ENCODE measurements at regions not wholly inside any gene's neighbourhood (a gene's known extent, or its start where the extent isn't known, plus 50 kb on each side); places are given as distances from the start of the nearest gene placed in this dataset.

DNA sequence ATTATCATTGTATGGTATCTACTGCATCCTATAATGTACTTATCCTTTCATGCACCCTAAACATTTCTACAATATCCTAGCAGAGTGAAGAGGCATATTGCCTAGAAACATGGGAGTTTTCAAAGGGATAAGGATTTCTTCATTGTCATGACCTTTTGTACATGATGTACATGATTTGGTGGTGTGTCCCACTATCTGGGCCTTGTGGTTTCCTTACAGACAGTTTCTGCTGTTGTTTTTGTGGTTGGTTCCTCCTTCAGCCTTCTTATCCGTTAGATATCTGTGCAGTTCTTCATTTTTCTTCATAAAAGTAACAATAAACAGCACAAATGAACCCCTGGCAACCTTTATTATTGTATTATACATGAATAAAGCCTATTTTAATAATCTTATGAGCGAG, 70.4 kb upstream of the BACH1 start:
- Histone ChIP-seq H3K79me2 (no peaks in the 10 kb centered on the region), H3K4me3 (no peak overlapping the region), H3K27ac (no peak overlapping the region), H3K9me2 (replicated peaks; ENCODE audit: insufficient read depth) (no peaks in the 10 kb centered on the region), H4K20me1 (ENCODE audit: insufficient read depth, poor library complexity, severe bottlenecking) (no peaks in the 10 kb centered on the region), H3K9me3 (ENCODE audit: low read depth) (no peaks in the 10 kb centered on the region), H3K4me1 (ENCODE audit: insufficient read depth) (peaks cover 5% of the 10 kb centered on the region), H3K4me2 (no peak overlapping the region), H3K27me3 (no peaks in the 10 kb centered on the region), H2AFZ (no peak overlapping the region), H3K36me3 (replicated peaks; ENCODE audit: insufficient read depth, low read depth) (no peaks in the 10 kb centered on the region)
- 83% methylated on average over 2 of the region's 2 CpGs for WGBS (ENCODE audit: low lambda C conversion rate, missing lambda C conversion rate)
- TF ChIP-seq, protein P1, sequence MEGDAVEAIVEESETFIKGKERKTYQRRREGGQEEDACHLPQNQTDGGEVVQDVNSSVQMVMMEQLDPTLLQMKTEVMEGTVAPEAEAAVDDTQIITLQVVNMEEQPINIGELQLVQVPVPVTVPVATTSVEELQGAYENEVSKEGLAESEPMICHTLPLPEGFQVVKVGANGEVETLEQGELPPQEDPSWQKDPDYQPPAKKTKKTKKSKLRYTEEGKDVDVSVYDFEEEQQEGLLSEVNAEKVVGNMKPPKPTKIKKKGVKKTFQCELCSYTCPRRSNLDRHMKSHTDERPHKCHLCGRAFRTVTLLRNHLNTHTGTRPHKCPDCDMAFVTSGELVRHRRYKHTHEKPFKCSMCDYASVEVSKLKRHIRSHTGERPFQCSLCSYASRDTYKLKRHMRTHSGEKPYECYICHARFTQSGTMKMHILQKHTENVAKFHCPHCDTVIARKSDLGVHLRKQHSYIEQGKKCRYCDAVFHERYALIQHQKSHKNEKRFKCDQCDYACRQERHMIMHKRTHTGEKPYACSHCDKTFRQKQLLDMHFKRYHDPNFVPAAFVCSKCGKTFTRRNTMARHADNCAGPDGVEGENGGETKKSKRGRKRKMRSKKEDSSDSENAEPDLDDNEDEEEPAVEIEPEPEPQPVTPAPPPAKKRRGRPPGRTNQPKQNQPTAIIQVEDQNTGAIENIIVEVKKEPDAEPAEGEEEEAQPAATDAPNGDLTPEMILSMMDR (IDR thresholded peaks at IDR 0.05; ENCODE audit: poor library complexity), result no peak
- DNase-seq (ENCODE audit: low spot score), result no peak

DNA sequence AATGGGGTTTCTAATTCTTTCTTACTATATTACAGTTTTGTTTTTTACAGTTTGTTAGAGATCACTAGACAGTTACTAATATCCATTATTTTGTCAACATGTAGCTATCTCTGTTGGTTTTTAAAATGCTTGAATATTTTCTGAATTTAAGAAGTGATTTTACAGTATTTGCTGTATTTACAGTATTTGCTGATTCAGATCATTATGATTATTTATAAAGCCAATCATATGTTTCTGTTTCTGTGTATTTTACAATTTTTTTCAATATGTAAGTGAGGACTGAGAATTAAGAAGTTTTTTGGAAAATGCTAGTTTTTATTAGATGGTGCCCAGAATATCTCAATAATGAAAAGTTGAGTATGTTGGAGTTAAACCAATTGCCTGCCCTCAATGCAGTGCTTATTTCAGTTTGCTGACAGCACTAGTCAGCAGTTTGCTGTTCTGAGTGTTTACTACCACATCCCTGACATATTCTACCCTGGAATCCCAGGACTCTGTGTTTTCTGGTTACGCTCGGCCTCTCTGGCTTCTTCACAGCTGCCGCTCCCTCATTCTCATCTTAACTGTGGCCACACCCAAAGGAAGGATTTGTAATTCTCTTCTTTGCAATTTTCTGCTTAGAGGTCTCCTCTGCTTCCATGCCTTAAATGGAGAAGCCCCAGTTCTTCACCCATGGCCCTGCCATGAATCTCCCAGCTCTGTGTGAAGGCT, 68.0 kb upstream of the BACH1 start:
- H3K4me1 ChIP-seq (ENCODE audit: insufficient read depth), result peaks cover 6% of the 10 kb centered on the region
- WGBS (ENCODE audit: low lambda C conversion rate, missing lambda C conversion rate), result 80% methylated on average over 3 of the region's 3 CpGs
- H3K79me2 ChIP-seq, result no peaks in the 10 kb centered on the region
- no peaks in the 10 kb centered on the region for H3K27me3 ChIP-seq
- no peak overlapping the region for H3K4me2 ChIP-seq
- no peaks in the 10 kb centered on the region for H3K9me2 ChIP-seq (replicated peaks; ENCODE audit: insufficient read depth)
- no peaks in the 10 kb centered on the region for H3K36me3 ChIP-seq (replicated peaks; ENCODE audit: insufficient read depth, low read depth)
- no peaks in the 10 kb centered on the region for H4K20me1 ChIP-seq (ENCODE audit: insufficient read depth, poor library complexity, severe bottlenecking)
- no peak overlapping the region for H2AFZ ChIP-seq
- H3K27ac ChIP-seq, result no peak overlapping the region
- TF ChIP-seq EZH2phosphoT487 (IDR thresholded peaks at IDR 0.05; ENCODE audit: low read depth, severe bottlenecking, unreplicated experiment) (no peak), EZH2 (IDR thresholded peaks at IDR 0.05; ENCODE audit: borderline replicate concordance) (no peak)
- TF ChIP-seq, protein P1 (IDR thresholded peaks at IDR 0.05; ENCODE audit: poor library complexity), result no peak
- no peak for DNase-seq (ENCODE audit: low spot score)
- H3K4me3 ChIP-seq, result no peak overlapping the region
- no peaks in the 10 kb centered on the region for H3K9me3 ChIP-seq (ENCODE audit: low read depth)

DNA sequence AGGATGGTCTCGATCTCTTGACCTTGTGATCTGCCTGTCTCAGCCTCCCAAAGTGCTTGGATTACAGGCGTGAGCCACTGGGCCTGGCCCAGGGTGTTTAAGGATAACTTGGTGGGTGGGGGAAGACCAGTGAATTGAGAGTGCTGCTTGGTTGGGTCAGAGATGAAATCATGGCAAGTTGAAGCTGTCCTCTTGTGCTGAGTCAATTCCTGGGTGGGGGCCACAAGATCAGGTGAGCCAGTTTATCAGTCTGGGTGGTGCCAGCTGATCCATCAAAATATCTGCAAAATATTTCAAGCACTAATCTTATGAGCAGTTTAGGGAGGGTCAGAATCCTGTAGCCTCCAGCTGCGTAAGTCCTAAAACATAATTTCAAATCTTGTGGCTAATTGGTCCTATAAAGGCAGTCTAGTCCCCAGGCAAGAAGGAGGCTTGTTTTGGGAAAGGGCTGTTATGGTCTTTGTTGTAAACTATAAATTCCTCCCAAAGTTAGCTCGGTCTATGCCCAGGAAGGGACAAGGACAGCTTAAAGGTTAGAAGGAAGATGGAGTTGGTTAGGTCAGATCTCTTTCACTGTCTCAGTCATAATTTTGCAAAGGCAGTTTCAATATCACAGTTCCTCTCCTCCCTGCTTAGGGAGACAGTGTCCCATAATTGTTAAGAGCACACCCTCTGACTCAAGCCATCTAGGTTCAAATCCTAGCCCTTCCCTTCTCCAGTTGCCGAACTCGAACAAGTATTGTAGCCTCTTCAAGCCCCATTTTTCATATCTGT, 66.8 kb upstream of the BACH1 start:
- Histone ChIP-seq H3K27ac (no peak overlapping the region), H3K27me3 (no peaks in the 10 kb centered on the region), H3K4me1 (ENCODE audit: insufficient read depth) (peaks cover 6% of the 10 kb centered on the region), H3K36me3 (replicated peaks; ENCODE audit: insufficient read depth, low read depth) (no peaks in the 10 kb centered on the region), H3K9me2 (replicated peaks; ENCODE audit: insufficient read depth) (no peaks in the 10 kb centered on the region), H2AFZ (no peak overlapping the region), H4K20me1 (ENCODE audit: insufficient read depth, poor library complexity, severe bottlenecking) (no peaks in the 10 kb centered on the region), H3K79me2 (no peaks in the 10 kb centered on the region), H3K4me3 (no peak overlapping the region), H3K4me2 (no peak overlapping the region), H3K9me3 (ENCODE audit: low read depth) (no peaks in the 10 kb centered on the region)
- TF ChIP-seq, protein P1 (IDR thresholded peaks at IDR 0.05; ENCODE audit: poor library complexity), result no peak
- TF ChIP-seq EZH2phosphoT487 (IDR thresholded peaks at IDR 0.05; ENCODE audit: low read depth, severe bottlenecking, unreplicated experiment) (no peak), EZH2 (IDR thresholded peaks at IDR 0.05; ENCODE audit: borderline replicate concordance) (no peak)
- 94% methylated on average over 6 of the region's 6 CpGs for WGBS (ENCODE audit: low lambda C conversion rate, missing lambda C conversion rate)
- no peak for DNase-seq (ENCODE audit: low spot score)
